H1 (cell line): ENCODE measurements at regions not wholly inside any gene's neighbourhood (a gene's known extent, or its start where the extent isn't known, plus 50 kb on each side); places are given as distances from the start of the nearest gene placed in this dataset.

Experiments
- CTCF ChIA-PET: fragments of 300-600 bp; sonication (Branson Sonifier 250); formaldehyde crosslinking; loops from one replicate; lab custom pipeline; 2021; ENCODE audit not compliant: partially characterized antibody; lab: Charles Lee
- POLR2A ChIA-PET: fragments of 300-600 bp; sonication (Branson Sonifier 250); formaldehyde crosslinking; loops from one replicate; lab custom pipeline; 2021; ENCODE audit warnings: inconsistent platforms; ENCODE audit not compliant: partially characterized antibody; lab: Charles Lee
- DNase-seq, 2 experiments: peaks; one replicate each; pipeline versions ENCODE4 v3.0.0 to v3.0.0-alpha.2; 2010 to 2022; ENCODE audit warnings: low spot score in 2 of 2, low read depth in 1 of 2, mixed read lengths in 1 of 2
- FAIRE-seq: peaks from 2 replicates; lab custom pipeline; 2011; peaks lifted over from hg19 to GRCh38; lab: Jason Lieb, UNC
- H2AFZ ChIP-seq: 2 replicates; pipeline ENCODE4 v1.8.1; 2012; ENCODE audit warnings: low read length, inconsistent platforms
- H2AK5ac ChIP-seq: 2 replicates; pipeline ENCODE4 v1.6.1; 2013; ENCODE audit warnings: low read depth, low read length
- H2BK120ac ChIP-seq: replicated peaks from 2 replicates; pipeline ENCODE3; 2013; ENCODE audit warnings: low read depth, low read length, inconsistent platforms
- H2BK12ac ChIP-seq: 2 replicates; pipeline ENCODE4 v1.6.1; 2013; ENCODE audit warnings: low read depth, low read length
- H2BK15ac ChIP-seq: 2 replicates; pipeline ENCODE4 v1.6.1; 2013; ENCODE audit warnings: low read length
- H2BK20ac ChIP-seq: 2 replicates; pipeline ENCODE4 v1.6.1; 2013; ENCODE audit warnings: low read length
- H2BK5ac ChIP-seq: 2 replicates; pipeline ENCODE4 v1.6.1; 2013; ENCODE audit warnings: low read depth, low read length
- H3K14ac ChIP-seq: 2 replicates; pipeline ENCODE4 v1.6.1; 2013; ENCODE audit warnings: inconsistent platforms; ENCODE audit not compliant: insufficient read length
- H3K18ac ChIP-seq: 2 replicates; pipeline ENCODE4 v1.6.1; 2013; ENCODE audit warnings: low read length; ENCODE audit errors: extremely low read depth
- H3K23ac ChIP-seq: 2 replicates; pipeline ENCODE4 v1.6.1; 2013; ENCODE audit warnings: inconsistent platforms; ENCODE audit not compliant: insufficient read length
- H3K23me2 ChIP-seq: 2 replicates; pipeline ENCODE4 v1.6.1; 2013; ENCODE audit warnings: low read depth, low read length
- H3K27ac ChIP-seq: 2 replicates; pipeline ENCODE4 v1.6.1; 2011; ENCODE audit warnings: low read depth, low read length, inconsistent platforms
- H3K27me3 ChIP-seq, 4 experiments: replicated peaks in 1 of 4; 1 replicate in 1 of 4; 2 replicates in 3 of 4; pipeline versions ENCODE4 v1.6.1 to v1.8.1; 2011 to 2013; ENCODE audit warnings: low read length in 3 of 4, mild to moderate bottlenecking in 3 of 4, inconsistent platforms in 2 of 4, mixed read lengths in 2 of 4, moderate library complexity in 1 of 4; ENCODE audit not compliant: control insufficient read depth in 3 of 4, insufficient read depth in 3 of 4; ENCODE audit errors: extremely low read depth in 1 of 4
- H3K36me3 ChIP-seq, 4 experiments: 2 replicates each; pipeline versions ENCODE4 v1.6.1 to v1.8.1; 2011 to 2013; ENCODE audit warnings: mild to moderate bottlenecking in 4 of 4, low read length in 3 of 4, moderate library complexity in 2 of 4, control low read depth in 1 of 4, inconsistent platforms in 1 of 4; ENCODE audit not compliant: insufficient read depth in 4 of 4, control insufficient read depth in 2 of 4
- H3K4ac ChIP-seq: replicated peaks from 2 replicates; pipeline ENCODE3; 2013; ENCODE audit warnings: low read length, low read depth, mixed read lengths, inconsistent platforms; ENCODE audit not compliant: insufficient read length
- H3K4me1 ChIP-seq, 4 experiments: replicated peaks in 1 of 4; 1 replicate in 1 of 4; 2 replicates in 3 of 4; pipeline versions ENCODE4 v1.6.1 to v1.8.1; 2011 to 2013; ENCODE audit warnings: low read length in 3 of 4, inconsistent platforms in 2 of 4, mixed read lengths in 1 of 4; ENCODE audit not compliant: insufficient read depth in 4 of 4, control insufficient read depth in 3 of 4
- H3K4me2 ChIP-seq, 2 experiments: 2 replicates each; pipeline versions ENCODE4 v1.6.1 to v1.8.1; 2011 to 2013; ENCODE audit warnings: low read depth in 2 of 2, low read length in 2 of 2, control low read depth in 1 of 2, inconsistent platforms in 1 of 2, mild to moderate bottlenecking in 1 of 2; ENCODE audit not compliant: insufficient read depth in 1 of 2
- H3K4me3 ChIP-seq, 4 experiments: fragments of 200-600, 300-600 bp in 1 of 4; sonication (generic), shearing (Covaris generic), sonication (Bioruptor Twin) in 1 of 4; 2 replicates each; pipeline versions ENCODE4 v1.5.1 to v1.8.1; 2011 to 2016; ENCODE audit warnings: low read length in 4 of 4, low read depth in 3 of 4, control low read depth in 2 of 4, inconsistent platforms in 2 of 4, mild to moderate bottlenecking in 2 of 4, mixed read lengths in 1 of 4, moderate library complexity in 1 of 4; ENCODE audit not compliant: insufficient read depth in 2 of 4; ENCODE audit errors: extremely low read depth in 1 of 4
- H3K56ac ChIP-seq: replicated peaks from 2 replicates; pipeline ENCODE3; 2013; ENCODE audit warnings: low read depth, mild to moderate bottlenecking, mixed read lengths, low read length, inconsistent platforms; ENCODE audit not compliant: insufficient read length
- H3K79me1 ChIP-seq: 2 replicates; pipeline ENCODE4 v1.6.1; 2013; ENCODE audit warnings: low read depth, low read length, control low read depth
- H3K79me2 ChIP-seq, 2 experiments: 2 replicates each; pipeline versions ENCODE4 v1.6.1 to v1.8.1; 2012 to 2013; ENCODE audit warnings: low read length in 2 of 2, mild to moderate bottlenecking in 2 of 2, inconsistent platforms in 1 of 2; ENCODE audit not compliant: insufficient read depth in 2 of 2, control insufficient read depth in 1 of 2
- H3K9ac ChIP-seq, 4 experiments: replicated peaks in 1 of 4; 1 replicate in 1 of 4; 2 replicates in 3 of 4; pipeline versions ENCODE4 v1.6.1 to v1.8.1; 2011 to 2013; ENCODE audit warnings: low read depth in 3 of 4, low read length in 3 of 4, control low read depth in 2 of 4, mild to moderate bottlenecking in 2 of 4, moderate library complexity in 2 of 4, inconsistent platforms in 1 of 4; ENCODE audit errors: extremely low read depth in 1 of 4
- H3K9me3 ChIP-seq, 2 experiments: 2 replicates each; pipeline versions ENCODE4 v1.6.1 to v1.8.1; 2012 to 2013; ENCODE audit warnings: mild to moderate bottlenecking in 2 of 2, moderate library complexity in 2 of 2, control low read depth in 1 of 2, inconsistent platforms in 1 of 2, low read depth in 1 of 2, low read length in 1 of 2, mixed read lengths in 1 of 2; ENCODE audit not compliant: insufficient read depth in 2 of 2
- H4K20me1 ChIP-seq, 2 experiments: replicated peaks in 1 of 2; 2 replicates each; pipeline versions ENCODE3 to v1.8.1; 2011 to 2013; ENCODE audit warnings: inconsistent platforms in 2 of 2, low read length in 2 of 2, mild to moderate bottlenecking in 1 of 2; ENCODE audit not compliant: insufficient read depth in 2 of 2, control insufficient read depth in 1 of 2
- H4K5ac ChIP-seq: 2 replicates; pipeline ENCODE4 v1.6.1; 2013; ENCODE audit warnings: low read length, low read depth, mixed read lengths, inconsistent platforms; ENCODE audit not compliant: insufficient read length
- H4K8ac ChIP-seq: 2 replicates; pipeline ENCODE4 v1.8.0; 2013; ENCODE audit warnings: mild to moderate bottlenecking, moderate library complexity, low read length, inconsistent platforms; ENCODE audit not compliant: insufficient read depth; ENCODE audit errors: extremely low read depth
- H4K91ac ChIP-seq: replicated peaks from 2 replicates; pipeline ENCODE3; 2013; ENCODE audit warnings: low read length, mixed read lengths, inconsistent platforms; ENCODE audit not compliant: insufficient read length
- CBX5 ChIP-seq: fragments of 300-800, 300-1000 bp; sonication (generic); IDR thresholded peaks from 2 replicates; pipeline ENCODE4 v1.7.1; 2016; ENCODE audit warnings: antibody characterized with exemption, low read length, low read depth
- CBX8 ChIP-seq: fragments of 300-800, 300-1000 bp; sonication (generic); IDR thresholded peaks from 2 replicates; pipeline ENCODE4 v1.7.1; 2016; ENCODE audit warnings: low read depth, low read length, borderline replicate concordance
- CHD1 ChIP-seq: IDR thresholded peaks from 2 replicates; pipeline ENCODE4 v1.6.1; 2012; ENCODE audit warnings: low read depth, low read length, improper control_type of control experiment
- CTBP2 ChIP-seq: IDR thresholded peaks from 2 replicates; pipeline ENCODE4 v1.7.0; 2011; ENCODE audit warnings: borderline replicate concordance, mild to moderate bottlenecking, moderate library complexity, mixed read lengths, low read length; ENCODE audit not compliant: insufficient read depth, insufficient read length
- GTF2F1 ChIP-seq: IDR thresholded peaks from 2 replicates; pipeline ENCODE4 v1.6.1; 2012; ENCODE audit warnings: low read depth, low read length, improper control_type of control experiment, borderline replicate concordance
- JUN ChIP-seq: IDR thresholded peaks from 2 replicates; pipeline ENCODE4 v1.6.1; 2011; ENCODE audit warnings: low read depth, mild to moderate bottlenecking, improper control_type of control experiment, low read length
- PHF8 ChIP-seq: fragments of 200-600 bp; sonication (generic); conservative IDR thresholded peaks from 2 replicates; pipeline ENCODE4 v1.7.1; 2012; ENCODE audit warnings: low read depth, mild to moderate bottlenecking, inconsistent platforms, low read length, moderate library complexity
- RAD21 ChIP-seq, 2 experiments: IDR thresholded peaks in 1 of 2; conservative IDR thresholded peaks in 1 of 2; 2 replicates each; pipeline ENCODE4 v1.6.1; 2011; ENCODE audit warnings: low read depth in 2 of 2, low read length in 2 of 2, improper control_type of control experiment in 1 of 2, inconsistent platforms in 1 of 2, mild to moderate bottlenecking in 1 of 2, moderate library complexity in 1 of 2
- SP4 ChIP-seq: IDR thresholded peaks from 2 replicates; pipeline ENCODE4 v1.6.1; 2012; ENCODE audit warnings: low read length, inconsistent platforms
- SUZ12 ChIP-seq: fragments of 200-600 bp; sonication (generic); IDR thresholded peaks from 2 replicates; pipeline ENCODE4 v1.6.1; 2012; ENCODE audit warnings: mild to moderate bottlenecking, inconsistent platforms, low read length, moderate library complexity, mixed read lengths
- TBP ChIP-seq: IDR thresholded peaks from 2 replicates; pipeline ENCODE4 v1.6.1; 2011; ENCODE audit warnings: low read depth, low read length, improper control_type of control experiment
- TCF12 ChIP-seq: IDR thresholded peaks from 2 replicates; pipeline ENCODE4 v1.6.1; 2011; ENCODE audit warnings: low read depth, mild to moderate bottlenecking, low read length
- TEAD4 ChIP-seq: IDR thresholded peaks from 2 replicates; pipeline ENCODE4 v1.6.1; 2012; ENCODE audit warnings: low read depth, low read length, inconsistent platforms, mixed read lengths
- YY1 ChIP-seq: IDR thresholded peaks from 2 replicates; pipeline ENCODE4 v1.6.1; 2011; ENCODE audit warnings: low read depth, mild to moderate bottlenecking, low read length
- WGBS, 2 experiments: shearing (Covaris generic) in 1 of 2; methylation state at CpG; one replicate each; pipeline versions ENCODE4 v1.1.6 to v1.1.7; 2013 to 2015; ENCODE audit warnings: low lambda C conversion rate in 2 of 2, mixed read lengths in 2 of 2, inconsistent platforms in 1 of 2, low coverage in 1 of 2, missing lambda C conversion rate in 1 of 2; ENCODE audit not compliant: insufficient replicate concordance in 2 of 2, insufficient coverage in 1 of 2, insufficient read length in 1 of 2; ENCODE audit errors: extremely low coverage in 1 of 2, missing lambda C conversion rate in 1 of 2; 5-methylcytosine and 5-hydroxymethylcytosine counted together
- TF ChIP-seq, protein P1 (sequence below): IDR thresholded peaks from 2 replicates; pipeline ENCODE4 v1.6.1; 2012; ENCODE audit warnings: inconsistent platforms

DNA sequence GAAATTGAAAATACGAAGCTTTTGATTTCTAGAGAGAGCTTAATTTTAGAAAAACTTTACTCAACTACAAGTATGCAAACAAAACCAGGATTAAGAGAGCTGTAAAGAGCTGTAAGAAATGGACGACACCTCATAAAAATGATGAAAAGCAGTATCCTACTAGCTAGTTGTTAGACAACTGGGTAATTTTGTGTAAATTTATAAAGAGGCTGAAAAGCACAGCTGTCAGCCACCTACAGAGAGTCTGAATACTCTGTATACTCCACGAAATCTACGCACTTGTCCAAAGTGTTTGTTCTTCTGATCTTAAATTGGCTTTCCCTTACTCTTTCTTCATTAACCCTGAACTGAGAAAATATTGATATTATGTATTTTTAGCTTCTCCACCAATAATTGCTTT is 808.4 kb upstream of the EPHA7 start:
- H2BK120ac ChIP-seq = no peak overlapping the region
- H3K79me1 ChIP-seq = no peaks in the 10 kb centered on the region
- H3K9ac ChIP-seq = no peak overlapping the region
- H4K20me1 ChIP-seq = no peaks in the 10 kb centered on the region
- H3K79me2 ChIP-seq = no peaks in the 10 kb centered on the region
- H2BK12ac ChIP-seq = no peak overlapping the region
- WGBS, 2 experiments = 67% methylated on average over 4 of the region's 4 CpGs; no CpG with 5 or more reads in 1 of the 2 experiments
- no peak overlapping the region for H2BK15ac ChIP-seq
- no peak overlapping the region for H4K5ac ChIP-seq
- H3K27me3 ChIP-seq = no peaks in the 10 kb centered on the region
- H3K23ac ChIP-seq = no peak overlapping the region
- H3K56ac ChIP-seq = no peak overlapping the region
- H3K9me3 ChIP-seq = no peaks in the 10 kb centered on the region
- H3K36me3 ChIP-seq = no peaks in the 10 kb centered on the region
- no peak overlapping the region for H3K4me3 ChIP-seq
- H3K27ac ChIP-seq = no peak overlapping the region
- peaks cover 1% of the 10 kb centered on the region; the same call in 1 of the 2 replicates for H3K23me2 ChIP-seq
- H3K4me2 ChIP-seq = no peak overlapping the region
- H2AFZ ChIP-seq = no peak overlapping the region
- no peak overlapping the region for H3K14ac ChIP-seq
- no peak overlapping the region for H3K4ac ChIP-seq
- H4K91ac ChIP-seq = no peak overlapping the region
- no peak overlapping the region for H3K18ac ChIP-seq
- no peak for DNase-seq
- ChIA-PET POLR2A (no interaction called here), CTCF (interaction anchor here (1.7 kb wide), 1 partner anchor 10 kb away, joined by 5 read pairs; no protein-coding TSS in a partner anchor)
- FAIRE-seq = no peak
- H2AK5ac ChIP-seq = no peak overlapping the region
- H2BK5ac ChIP-seq = no peak overlapping the region
- no peak overlapping the region for H2BK20ac ChIP-seq
- no peak overlapping the region for H4K8ac ChIP-seq
- H3K4me1 ChIP-seq = no peaks in the 10 kb centered on the region
- TF ChIP-seq RAD21 (IDR thresholded peaks at IDR 0.05 in 1 of 2, conservative IDR thresholded peaks at IDR 0.05 in 1 of 2; ENCODE audit: low read depth in 2 of 2, low read length in 2 of 2) = no peak
- TF ChIP-seq TCF12 = no peak
- TF ChIP-seq TBP = no peak
- TF ChIP-seq JUN = no peak
- no peak for TF ChIP-seq CBX5
- TF ChIP-seq CBX8 = no peak
- no peak for TF ChIP-seq TEAD4
- no peak for TF ChIP-seq PHF8
- no peak for TF ChIP-seq SP4
- TF ChIP-seq, protein P1, sequence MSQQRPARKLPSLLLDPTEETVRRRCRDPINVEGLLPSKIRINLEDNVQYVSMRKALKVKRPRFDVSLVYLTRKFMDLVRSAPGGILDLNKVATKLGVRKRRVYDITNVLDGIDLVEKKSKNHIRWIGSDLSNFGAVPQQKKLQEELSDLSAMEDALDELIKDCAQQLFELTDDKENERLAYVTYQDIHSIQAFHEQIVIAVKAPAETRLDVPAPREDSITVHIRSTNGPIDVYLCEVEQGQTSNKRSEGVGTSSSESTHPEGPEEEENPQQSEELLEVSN = no peak
- no peak for TF ChIP-seq GTF2F1
- no peak for TF ChIP-seq CHD1
- no peak for TF ChIP-seq CTBP2
- no peak for TF ChIP-seq SUZ12
- TF ChIP-seq YY1 = no peak
